SW 1271 (cell line): ENCODE measurements at regions not wholly inside any gene's neighbourhood (a gene's known extent, or its start where the extent isn't known, plus 50 kb on each side); places are given as distances from the start of the nearest gene placed in this dataset.

Source experiments
- DNase-seq, 2 experiments: peaks; one replicate each; lab custom pipeline; 2025; lab: John Stamatoyannopoulos, UW

- DNase-seq: no peak
These were observed 195.4 kb downstream of the SLIT2 start for GRCh38 chr4:20447103-20447502.

GRCh38 chr4:20451986-20452385 lies 200.3 kb downstream of the SLIT2 start:
- DNase-seq: no peak

- DNase-seq: no peak
These were observed 202.8 kb downstream of the SLIT2 start for GRCh38 chr4:20454515-20454914.

GRCh38 chr4:20456407-20456806 lies 204.7 kb downstream of the SLIT2 start:
- no peak for DNase-seq

- DNase-seq: no peak
These were observed 210.9 kb downstream of the SLIT2 start for GRCh38 chr4:20462426-20463175.

GRCh38 chr4:20463176-20463430 lies 211.4 kb downstream of the SLIT2 start:
- DNase-seq: no peak

GRCh38 chr4:20464381-20464780 lies 212.7 kb downstream of the SLIT2 start:
- no peak for DNase-seq

GRCh38 chr4:20474119-20474518 lies 222.4 kb downstream of the SLIT2 start:
- DNase-seq: no peak

GRCh38 chr4:20478412-20478811 lies 221.8 kb upstream of the PACRGL start:
- no peak for DNase-seq

- no peak for DNase-seq
These were observed 219.9 kb upstream of the PACRGL start for GRCh38 chr4:20480165-20480947.

GRCh38 chr4:20483416-20483815 lies 216.8 kb upstream of the PACRGL start:
- no peak for DNase-seq

GRCh38 chr4:20486433-20486832 lies 213.8 kb upstream of the PACRGL start:
- no peak for DNase-seq

GRCh38 chr4:20487446-20487845 lies 212.8 kb upstream of the PACRGL start:
- no peak for DNase-seq

GRCh38 chr4:20487852-20488251 lies 212.4 kb upstream of the PACRGL start:
- no peak for DNase-seq

GRCh38 chr4:20490734-20491133 lies 209.5 kb upstream of the PACRGL start:
- no peak for DNase-seq

GRCh38 chr4:20493761-20494353 lies 206.4 kb upstream of the PACRGL start:
- DNase-seq: no peak

- DNase-seq: no peak
These were observed 204.2 kb upstream of the PACRGL start for GRCh38 chr4:20496068-20496467.

GRCh38 chr4:20504146-20504545 lies 196.1 kb upstream of the PACRGL start:
- no peak for DNase-seq

GRCh38 chr4:20505927-20506326 lies 194.3 kb upstream of the PACRGL start:
- DNase-seq: no peak

GRCh38 chr4:20506827-20507226 lies 193.4 kb upstream of the PACRGL start:
- no peak for DNase-seq

- DNase-seq: no peak
These were observed 190.9 kb upstream of the PACRGL start for GRCh38 chr4:20509315-20509714.

GRCh38 chr4:20512033-20512792 lies 188.0 kb upstream of the PACRGL start:
- no peak for DNase-seq

- no peak for DNase-seq
These were observed 187.3 kb upstream of the PACRGL start for GRCh38 chr4:20512985-20513384.
